WTC11 (cell line): ENCODE measurements at regions not wholly inside any gene's neighbourhood (a gene's known extent, or its start where the extent isn't known, plus 50 kb on each side); places are given as distances from the start of the nearest gene placed in this dataset.

Experiments
- ATF2 ChIP-seq: sonication (generic); formaldehyde crosslinking; IDR thresholded peaks from 2 replicates; pipeline ENCODE4 v1.8.1; 2022; ENCODE audit warnings: low read depth, missing genetic modification reagents, borderline replicate concordance
- CTCF ChIP-seq: fragments of 200-600 bp; IDR thresholded peaks from 2 replicates; pipeline ENCODE4 v1.8.0; 2022; ENCODE audit warnings: antibody characterized with exemption
- MAX ChIP-seq: sonication (generic); formaldehyde crosslinking; IDR thresholded peaks from 2 replicates; pipeline ENCODE4 v1.8.0; 2022; ENCODE audit warnings: mild to moderate bottlenecking, missing genetic modification reagents
- NR3C1 ChIP-seq: sonication (generic); formaldehyde crosslinking; conservative IDR thresholded peaks from 2 replicates; pipeline ENCODE4 v1.8.1; 2023; ENCODE audit warnings: low read depth, mild to moderate bottlenecking, missing genetic modification reagents
- PRDM15 ChIP-seq: sonication (generic); formaldehyde crosslinking; IDR thresholded peaks from 2 replicates; pipeline ENCODE4 v1.8.0; 2022; ENCODE audit warnings: missing genetic modification reagents
- SMAD3 ChIP-seq: sonication (generic); formaldehyde crosslinking; IDR thresholded peaks from 2 replicates; pipeline ENCODE4 v1.8.0; 2022; ENCODE audit warnings: missing genetic modification reagents, mild to moderate bottlenecking, borderline replicate concordance
- TF ChIP-seq, protein P1 (sequence below): sonication (generic); formaldehyde crosslinking; IDR thresholded peaks from 2 replicates; pipeline ENCODE4 v1.8.0; 2022; ENCODE audit warnings: mild to moderate bottlenecking, missing genetic modification reagents
- TF ChIP-seq, protein P2 (sequence below): sonication (generic); formaldehyde crosslinking; IDR thresholded peaks from 2 replicates; pipeline ENCODE4 v1.8.1; 2022; ENCODE audit warnings: mild to moderate bottlenecking, moderate library complexity, missing genetic modification reagents
- TF ChIP-seq, protein P3 (sequence below): sonication (generic); formaldehyde crosslinking; IDR thresholded peaks from 2 replicates; pipeline ENCODE4 v1.8.1; 2022; ENCODE audit warnings: mild to moderate bottlenecking, missing genetic modification reagents, moderate library complexity, borderline replicate concordance
- TF ChIP-seq, protein P4 (sequence below): sonication (generic); formaldehyde crosslinking; IDR thresholded peaks from 2 replicates; pipeline ENCODE4 v1.8.0; 2022; ENCODE audit warnings: mild to moderate bottlenecking, missing genetic modification reagents

GRCh38 chr3:25313286-25313685 is 114.8 kb upstream of the RARB start:
- TF ChIP-seq CTCF, result no peak
- TF ChIP-seq SMAD3 (CRISPR knock-in tag), result no peak
- no peak for TF ChIP-seq MAX (CRISPR knock-in tag)
- TF ChIP-seq, protein P1, sequence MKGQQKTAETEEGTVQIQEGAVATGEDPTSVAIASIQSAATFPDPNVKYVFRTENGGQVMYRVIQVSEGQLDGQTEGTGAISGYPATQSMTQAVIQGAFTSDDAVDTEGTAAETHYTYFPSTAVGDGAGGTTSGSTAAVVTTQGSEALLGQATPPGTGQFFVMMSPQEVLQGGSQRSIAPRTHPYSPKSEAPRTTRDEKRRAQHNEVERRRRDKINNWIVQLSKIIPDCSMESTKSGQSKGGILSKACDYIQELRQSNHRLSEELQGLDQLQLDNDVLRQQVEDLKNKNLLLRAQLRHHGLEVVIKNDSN (CRISPR knock-in tag), result no peak
- TF ChIP-seq, protein P2, sequence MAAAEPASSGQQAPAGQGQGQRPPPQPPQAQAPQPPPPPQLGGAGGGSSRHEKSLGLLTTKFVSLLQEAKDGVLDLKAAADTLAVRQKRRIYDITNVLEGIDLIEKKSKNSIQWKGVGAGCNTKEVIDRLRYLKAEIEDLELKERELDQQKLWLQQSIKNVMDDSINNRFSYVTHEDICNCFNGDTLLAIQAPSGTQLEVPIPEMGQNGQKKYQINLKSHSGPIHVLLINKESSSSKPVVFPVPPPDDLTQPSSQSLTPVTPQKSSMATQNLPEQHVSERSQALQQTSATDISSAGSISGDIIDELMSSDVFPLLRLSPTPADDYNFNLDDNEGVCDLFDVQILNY (CRISPR knock-in tag), result no peak
- TF ChIP-seq ATF2 (CRISPR knock-in tag), result no peak
- TF ChIP-seq, protein P3, sequence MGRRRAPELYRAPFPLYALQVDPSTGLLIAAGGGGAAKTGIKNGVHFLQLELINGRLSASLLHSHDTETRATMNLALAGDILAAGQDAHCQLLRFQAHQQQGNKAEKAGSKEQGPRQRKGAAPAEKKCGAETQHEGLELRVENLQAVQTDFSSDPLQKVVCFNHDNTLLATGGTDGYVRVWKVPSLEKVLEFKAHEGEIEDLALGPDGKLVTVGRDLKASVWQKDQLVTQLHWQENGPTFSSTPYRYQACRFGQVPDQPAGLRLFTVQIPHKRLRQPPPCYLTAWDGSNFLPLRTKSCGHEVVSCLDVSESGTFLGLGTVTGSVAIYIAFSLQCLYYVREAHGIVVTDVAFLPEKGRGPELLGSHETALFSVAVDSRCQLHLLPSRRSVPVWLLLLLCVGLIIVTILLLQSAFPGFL (CRISPR knock-in tag), result no peak
- TF ChIP-seq NR3C1 (CRISPR knock-in tag), result no peak
- TF ChIP-seq, protein P4, sequence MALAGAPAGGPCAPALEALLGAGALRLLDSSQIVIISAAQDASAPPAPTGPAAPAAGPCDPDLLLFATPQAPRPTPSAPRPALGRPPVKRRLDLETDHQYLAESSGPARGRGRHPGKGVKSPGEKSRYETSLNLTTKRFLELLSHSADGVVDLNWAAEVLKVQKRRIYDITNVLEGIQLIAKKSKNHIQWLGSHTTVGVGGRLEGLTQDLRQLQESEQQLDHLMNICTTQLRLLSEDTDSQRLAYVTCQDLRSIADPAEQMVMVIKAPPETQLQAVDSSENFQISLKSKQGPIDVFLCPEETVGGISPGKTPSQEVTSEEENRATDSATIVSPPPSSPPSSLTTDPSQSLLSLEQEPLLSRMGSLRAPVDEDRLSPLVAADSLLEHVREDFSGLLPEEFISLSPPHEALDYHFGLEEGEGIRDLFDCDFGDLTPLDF, result no peak
- TF ChIP-seq PRDM15, result no peak
